ENCODE measurements at regions not wholly inside any gene's neighbourhood (a gene's known extent, or its start where the extent isn't known, plus 50 kb on each side); places are given as distances from the start of the nearest gene placed in this dataset.
A peak's percentile ranks its signal among the peaks of the same experiment; 100 is the strongest.
"Not testable (repeated sequence)": the region's sequence is repeated elsewhere in the genome, so short reads cannot be mapped to it uniquely, and the experiment has no call there.

DNA sequence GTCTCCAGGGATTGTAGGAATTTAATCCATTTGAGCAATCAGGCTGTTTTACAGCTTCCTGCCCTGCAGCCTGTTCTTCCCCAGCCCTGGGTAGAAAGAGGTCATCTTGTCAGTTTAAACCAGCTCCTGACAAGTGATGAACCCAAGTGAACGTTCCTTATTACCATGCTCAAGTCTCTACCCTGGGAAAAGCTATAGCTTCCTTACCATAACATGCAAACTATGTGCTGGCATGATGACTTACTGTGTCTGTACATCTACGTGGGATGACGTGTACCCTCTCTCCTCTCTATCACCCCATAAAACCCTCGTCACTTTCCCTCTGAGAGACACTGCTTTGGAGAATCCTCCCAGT, 452.2 kb downstream of the XYLT1 start:
- no peak for DNase-seq

DNA sequence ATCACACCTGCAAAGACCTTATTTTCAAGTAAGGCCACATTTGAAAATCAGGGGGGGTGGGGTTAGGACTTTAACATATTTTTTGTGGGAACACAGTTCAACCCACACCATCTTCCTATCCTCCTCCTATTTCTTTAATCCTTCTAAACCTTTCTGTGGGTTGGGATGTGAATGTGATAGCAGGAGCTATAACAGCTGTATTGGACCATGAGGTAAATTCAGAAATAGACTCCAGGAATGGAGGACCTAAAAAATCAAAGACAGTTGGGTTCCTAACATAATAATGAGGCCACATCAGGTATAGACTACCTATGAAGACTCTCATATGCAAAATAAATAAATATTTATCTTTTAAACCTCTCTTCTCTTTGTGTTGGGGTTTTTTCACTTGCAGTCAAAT, 451.4 kb downstream of the XYLT1 start:
- DNase-seq: no peak

DNA sequence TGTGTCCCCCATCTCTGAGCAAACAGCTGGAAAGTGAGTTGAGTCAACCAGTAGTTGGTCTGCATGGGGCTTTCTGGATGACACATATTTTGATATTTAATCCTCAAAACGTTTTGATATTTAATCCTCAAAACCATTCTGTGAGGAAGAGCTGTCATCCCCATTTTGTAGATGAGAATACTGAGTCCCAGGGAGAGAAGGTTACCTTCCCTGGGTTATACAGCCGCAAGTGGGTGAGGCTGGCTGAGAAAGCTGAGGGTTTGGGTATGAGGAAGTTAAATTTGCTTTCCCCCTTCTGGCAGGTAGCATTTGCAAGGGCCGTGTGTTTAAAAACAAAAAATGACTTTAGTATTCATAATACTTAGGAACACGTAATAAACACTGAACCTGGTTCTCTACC, 447.2 kb downstream of the XYLT1 start:
- DNase-seq: no peak

DNA sequence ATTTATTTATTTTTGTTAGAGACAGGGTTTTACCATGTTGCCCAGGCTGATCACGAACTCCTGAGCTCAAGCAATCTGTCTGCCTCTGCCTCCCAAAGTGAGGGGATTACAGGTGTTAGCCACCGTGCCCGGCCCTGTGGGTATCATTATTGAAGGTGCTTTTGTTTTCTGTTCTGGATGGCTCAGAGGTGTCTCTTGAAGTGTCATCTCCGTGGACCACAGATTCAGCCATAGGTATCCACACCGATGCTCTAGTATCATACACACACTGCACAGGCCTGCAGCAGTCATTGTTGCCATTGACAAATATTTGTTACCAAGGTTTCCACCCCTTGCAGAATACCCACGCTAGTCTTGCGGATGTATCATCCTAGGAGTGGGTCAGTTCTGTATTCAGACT, 446.2 kb downstream of the XYLT1 start:
- DNase-seq: no peak

DNA sequence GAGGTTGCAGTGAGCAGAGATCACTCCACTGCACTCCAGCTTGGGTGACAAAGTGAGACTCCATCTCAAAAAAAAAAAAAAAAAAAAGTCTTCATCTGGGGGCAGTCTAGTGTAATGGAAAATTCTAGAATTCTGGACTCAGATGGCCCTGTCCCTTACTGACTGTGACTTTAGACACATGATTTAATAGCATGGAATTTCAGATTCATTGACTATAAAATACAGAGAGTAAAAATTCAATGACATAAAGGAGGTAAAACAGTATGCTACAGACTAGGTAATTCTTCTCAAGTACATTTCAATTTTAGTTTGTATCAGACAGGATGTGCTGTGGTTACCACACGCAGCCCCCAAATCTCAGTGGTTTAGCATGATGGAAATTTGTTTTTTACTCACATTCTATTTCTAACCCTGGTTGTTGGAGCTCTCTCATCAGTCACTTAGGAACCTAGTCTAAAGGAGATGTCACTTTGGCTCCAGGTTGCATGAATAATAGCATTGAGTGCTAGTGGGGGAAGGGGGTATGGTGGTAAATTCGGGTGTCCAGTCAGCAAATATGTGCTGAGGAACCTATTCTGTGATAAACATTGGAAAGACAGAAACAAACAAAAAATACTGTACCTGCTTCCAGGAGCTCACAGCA, 444.0 kb downstream of the XYLT1 start:
- peak; percentile 19 for DNase-seq

DNA sequence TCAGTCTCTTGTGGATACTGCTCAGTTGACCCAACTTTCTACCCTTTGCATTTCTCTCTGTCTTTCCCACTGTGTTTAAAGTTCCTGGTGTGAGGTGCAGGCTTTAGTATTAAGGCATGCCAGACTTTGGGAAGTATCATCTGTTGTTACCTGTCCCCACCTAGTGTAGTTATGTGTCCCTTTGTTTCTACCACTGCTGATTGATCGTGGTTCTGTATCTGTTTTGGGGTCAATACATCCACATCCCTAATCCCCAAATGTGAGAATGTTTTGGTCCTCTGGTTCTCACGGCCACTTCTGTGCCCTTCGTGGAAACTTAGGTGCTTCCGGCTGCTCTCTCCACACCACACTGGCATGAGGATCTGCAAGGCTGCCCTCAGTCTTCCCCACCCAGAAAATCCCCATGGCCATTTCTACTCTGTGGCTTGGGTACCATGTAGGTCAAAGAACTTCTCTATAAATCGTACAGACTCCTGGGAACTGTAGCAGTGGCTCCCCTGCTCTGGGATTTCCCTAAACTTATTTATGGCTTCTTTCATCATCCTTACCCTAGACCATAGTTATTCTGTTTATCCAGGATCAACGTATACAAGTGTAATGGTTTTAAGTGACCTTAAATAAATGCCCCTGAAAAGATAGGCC, 443.2 kb downstream of the XYLT1 start:
- DNase-seq: no peak

DNA sequence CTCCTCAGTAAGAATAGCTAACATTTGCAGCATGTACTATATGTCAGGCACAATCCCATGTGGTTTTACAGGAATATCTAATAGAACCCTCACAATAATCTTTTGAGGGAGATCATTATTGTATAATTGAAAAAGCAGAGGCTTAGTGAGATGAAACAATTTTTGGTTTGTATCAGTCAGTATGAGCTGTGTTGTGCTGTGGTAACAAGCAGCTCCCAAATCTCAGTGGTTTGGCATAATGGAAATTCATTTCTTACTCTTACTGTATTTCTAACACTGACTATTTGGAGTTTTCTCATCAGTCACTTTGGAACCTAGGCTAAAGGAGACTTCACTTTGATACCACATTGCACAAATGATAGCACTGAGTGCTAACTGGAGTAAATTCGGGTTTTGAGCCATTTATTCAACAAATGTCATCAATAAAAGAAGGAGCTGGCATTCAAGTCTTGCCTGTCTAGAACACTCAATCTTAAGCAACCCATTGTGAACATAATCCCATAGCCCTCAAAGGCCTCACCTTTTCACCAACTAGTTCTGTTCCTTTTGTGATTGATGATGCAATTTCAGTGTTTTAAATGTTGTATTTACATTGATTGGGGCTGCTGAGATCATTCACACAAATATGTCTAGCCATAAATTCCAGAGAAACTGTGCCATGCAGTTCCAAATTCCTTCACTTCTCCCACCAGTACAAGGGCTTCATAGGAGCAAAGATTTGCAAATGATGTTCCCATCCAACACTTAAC, 441.0 kb downstream of the XYLT1 start:
- no peak for DNase-seq

DNA sequence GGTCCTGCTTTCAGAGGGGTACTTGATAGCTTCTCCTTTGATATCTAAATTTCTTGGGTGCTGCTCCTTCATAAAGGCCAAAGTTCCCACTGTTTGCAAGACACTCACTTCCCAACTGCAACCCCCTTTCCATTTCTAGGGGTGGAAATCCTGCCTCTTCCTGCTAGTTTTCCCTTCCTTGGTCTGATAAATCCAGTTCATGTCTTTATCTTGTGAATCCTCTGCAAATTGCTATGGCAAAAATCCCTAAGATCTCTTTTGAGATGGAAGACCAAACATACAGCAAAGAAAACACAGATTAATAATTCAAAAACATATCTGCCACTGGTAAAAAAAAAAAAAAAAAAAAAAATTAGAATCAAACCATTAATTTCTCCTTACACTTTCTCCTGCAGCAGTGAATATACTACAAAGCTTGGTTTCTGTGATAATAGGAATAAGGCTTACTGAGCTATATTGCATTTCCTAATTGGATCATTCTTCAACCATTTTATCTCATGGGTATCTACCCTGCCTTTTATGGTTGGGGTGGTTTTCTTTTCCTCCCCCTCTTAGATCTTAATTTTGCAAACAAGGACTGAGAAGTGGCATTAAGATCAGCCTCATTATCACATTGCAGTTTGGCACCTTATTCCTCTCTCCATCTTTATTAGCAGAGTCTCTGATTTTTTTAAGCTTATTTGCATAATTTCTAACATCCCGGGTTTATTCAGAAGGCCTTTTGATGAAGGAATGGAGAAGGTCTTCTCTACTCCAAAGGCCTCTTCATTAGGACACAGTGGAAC, 439.1 kb downstream of the XYLT1 start:
- no peak for DNase-seq

DNA sequence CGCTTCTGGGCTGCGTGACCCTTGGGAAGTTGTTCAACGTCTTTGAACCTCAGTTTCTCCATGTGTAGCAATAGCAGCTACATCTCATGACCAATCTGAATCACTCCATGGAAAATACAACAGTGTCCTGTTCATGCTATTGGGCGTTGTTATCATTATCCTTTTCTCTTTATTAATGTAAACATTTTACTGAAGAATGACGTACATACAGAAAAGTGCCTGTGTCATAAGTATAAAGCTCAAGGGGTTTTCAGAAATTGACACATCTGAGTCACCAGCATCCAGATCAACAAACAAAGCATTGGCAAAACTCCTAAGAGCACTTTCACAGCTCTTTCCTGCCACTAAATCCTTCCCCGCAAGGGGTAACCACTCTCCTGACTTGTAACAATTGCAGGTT, 438.4 kb downstream of the XYLT1 start:
- no peak for DNase-seq

DNA sequence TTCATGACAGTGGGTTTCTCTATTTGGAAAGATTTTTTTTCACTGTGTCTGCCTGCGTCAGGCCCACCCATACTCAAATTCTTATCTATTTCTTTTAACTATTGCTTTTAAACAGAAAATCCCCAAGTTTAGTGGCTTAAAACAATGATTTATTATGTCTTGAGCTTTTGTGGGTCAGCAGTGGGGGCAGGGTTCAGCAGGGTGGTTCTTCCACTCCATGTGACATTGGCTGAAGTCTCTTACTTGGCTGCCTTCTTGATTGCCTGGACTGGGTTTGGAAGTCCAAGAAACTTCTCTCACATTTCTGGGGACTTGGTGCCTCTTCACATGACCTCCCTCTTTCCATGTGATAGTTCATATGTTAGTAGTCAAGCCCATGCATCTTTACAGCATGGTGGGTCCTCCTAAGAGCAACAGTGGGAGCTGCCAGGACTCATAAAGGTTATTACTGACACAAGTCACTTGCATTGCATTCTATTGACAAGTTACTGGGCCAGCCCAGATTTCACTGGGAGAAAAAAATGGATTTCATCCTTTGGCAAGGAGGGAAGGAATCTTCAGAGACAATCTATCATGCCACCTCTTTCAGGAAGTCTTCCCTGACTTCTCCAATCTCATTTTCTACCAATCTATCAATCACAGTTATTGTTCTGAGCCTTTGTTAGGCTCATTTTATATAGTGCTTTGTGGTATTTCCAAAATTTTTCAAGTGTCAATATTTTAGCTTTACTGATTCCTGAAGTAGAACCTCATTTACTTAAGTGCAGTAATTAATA, 436.1 kb downstream of the XYLT1 start:
- DNase-seq: no peak

DNA sequence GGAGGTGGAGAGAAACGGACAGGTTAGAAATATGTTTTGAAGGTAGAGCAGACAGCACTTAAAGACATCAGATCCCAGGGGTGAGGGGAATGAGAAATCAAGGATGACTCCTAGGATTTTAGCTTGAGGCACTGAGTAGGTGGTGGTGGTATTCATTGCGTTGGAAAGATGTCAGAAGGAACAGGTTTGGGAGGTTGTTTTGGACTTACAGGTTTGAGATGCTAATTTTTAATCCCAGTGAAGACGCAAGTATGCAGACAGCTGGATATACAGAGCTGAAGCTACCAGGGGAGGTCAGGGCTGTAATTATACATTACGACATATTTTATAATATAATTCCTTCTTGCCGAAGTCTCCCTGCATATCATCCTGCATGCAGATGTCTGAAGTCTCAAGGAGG, 433.3 kb downstream of the XYLT1 start:
- DNase-seq: no peak

DNA sequence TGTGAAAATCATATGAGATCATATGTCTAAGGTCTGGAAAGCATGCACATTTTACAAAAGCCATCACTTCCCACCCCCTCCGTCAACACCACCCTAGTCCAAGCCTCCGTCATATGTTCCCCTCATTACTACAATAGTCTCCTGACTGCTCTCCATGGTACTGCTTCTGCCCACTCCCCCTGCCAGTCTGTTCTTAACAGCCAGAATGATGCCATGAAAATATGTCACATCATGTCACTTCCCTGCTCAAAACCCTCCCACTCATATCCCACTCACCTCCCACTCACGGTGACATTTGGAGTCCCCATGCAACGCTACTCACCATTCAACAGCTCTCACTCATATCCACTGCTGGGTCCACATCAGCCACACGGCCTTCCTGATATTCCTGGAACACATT, 432.3 kb downstream of the XYLT1 start:
- no peak for DNase-seq

DNA sequence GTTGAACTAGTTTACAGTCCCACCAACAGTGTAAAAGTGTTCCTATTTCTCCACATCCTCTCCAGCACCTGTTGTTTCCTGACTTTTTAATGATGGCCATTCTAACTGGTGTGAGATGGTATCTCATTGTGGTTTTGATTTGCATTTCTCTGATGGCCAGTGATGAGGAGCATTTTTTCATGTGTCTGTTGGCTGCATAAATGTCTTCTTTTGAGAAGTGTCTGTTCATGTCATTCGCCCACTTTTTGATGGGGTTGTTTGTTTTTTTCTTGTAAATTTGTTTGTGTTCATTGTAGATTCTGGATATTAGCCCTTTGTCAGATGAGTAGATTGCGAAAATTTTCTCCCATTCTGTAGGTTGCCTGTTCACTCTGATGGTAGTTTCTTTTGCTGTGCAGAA, 421.7 kb downstream of the XYLT1 start:
- DNase-seq: not testable (repeated sequence)

DNA sequence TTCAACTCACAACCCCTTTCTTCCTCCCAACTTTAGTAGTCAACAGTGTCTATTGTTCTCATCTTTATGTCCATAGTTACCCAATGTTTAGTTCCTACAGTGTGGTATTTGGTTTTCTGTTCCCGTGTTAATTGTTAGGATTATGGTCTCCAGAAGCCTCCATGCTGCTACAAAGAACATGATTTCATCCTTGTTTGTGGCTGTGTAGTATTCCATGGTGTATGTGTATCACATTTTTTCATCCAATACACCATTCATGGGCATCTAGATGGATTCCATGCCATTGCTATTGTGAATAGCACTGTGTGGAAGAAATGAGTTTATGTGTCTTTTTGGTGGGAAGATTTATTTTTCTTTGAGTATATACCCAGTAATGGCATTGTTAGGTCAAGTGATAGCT, 420.3 kb downstream of the XYLT1 start:
- DNase-seq: no peak
